PC-3 (cell line): ENCODE measurements at regions not wholly inside any gene's neighbourhood (a gene's known extent, or its start where the extent isn't known, plus 50 kb on each side); places are given as distances from the start of the nearest gene placed in this dataset.

Experiments used
- EZH2 ChIP-seq: fragments of 300-600 bp; sonication (generic); IDR thresholded peaks from one replicate; pipeline ENCODE4 v1.6.1; 2017; ENCODE audit warnings: antibody characterized with exemption, mild to moderate bottlenecking, low read length; ENCODE audit not compliant: unreplicated experiment
- EZH2phosphoT487 ChIP-seq: fragments of 300-600 bp; sonication (generic); IDR thresholded peaks from 2 replicates; pipeline ENCODE4 v1.6.1; 2018; ENCODE audit warnings: mild to moderate bottlenecking, antibody characterized with exemption, low read length, borderline replicate concordance
- TF ChIP-seq, protein P1 (sequence below): fragments of 300-600 bp; sonication (generic); conservative IDR thresholded peaks from 2 replicates; pipeline ENCODE4 v1.5.1; 2017; ENCODE audit warnings: antibody characterized with exemption, low read depth, mild to moderate bottlenecking, low read length

DNA sequence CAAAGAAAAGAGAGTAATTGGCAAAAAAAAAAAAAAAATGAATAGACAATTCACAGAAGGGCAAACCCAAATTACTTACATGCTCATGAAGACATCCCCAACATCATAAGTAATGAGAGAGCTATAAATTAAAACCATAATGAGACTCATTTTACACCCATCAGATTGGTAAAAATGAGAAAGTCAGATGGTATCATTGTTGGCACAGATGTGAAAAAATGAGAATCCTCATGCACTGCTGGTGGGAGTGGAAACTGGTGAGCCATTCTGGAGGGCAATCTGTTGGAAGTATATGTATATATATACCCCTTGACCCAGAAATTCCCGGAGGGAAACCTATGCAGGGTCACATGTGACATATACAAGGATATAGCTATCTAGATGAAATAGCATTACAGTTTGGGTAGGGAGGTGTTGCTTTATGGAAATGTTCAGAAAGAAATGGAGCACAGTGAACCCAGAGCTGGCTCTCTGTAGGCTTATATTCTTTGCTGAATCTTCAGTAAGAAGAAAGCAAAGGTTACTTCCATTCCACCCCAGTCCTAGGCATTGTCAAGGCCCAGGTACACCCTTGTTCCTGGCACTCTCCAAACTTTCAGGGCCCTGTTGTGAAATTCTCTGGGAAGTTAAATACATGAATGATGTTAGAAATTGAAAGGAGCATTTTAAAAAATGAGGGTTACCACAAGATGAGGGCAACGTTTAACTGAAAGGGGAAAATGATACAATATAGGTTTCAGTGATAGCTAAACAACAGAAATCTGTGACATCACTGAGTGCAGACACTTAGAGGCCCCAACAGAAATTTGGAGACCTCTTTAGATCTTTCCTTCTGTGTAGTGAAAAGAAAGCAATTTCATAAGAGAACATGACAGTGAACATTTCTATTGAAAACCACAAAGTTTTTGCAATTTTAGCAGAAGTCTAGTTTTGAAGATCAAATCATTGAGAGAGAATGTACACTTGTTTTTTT, 132.7 kb upstream of the TPRG1 start:
- TF ChIP-seq, protein P1, sequence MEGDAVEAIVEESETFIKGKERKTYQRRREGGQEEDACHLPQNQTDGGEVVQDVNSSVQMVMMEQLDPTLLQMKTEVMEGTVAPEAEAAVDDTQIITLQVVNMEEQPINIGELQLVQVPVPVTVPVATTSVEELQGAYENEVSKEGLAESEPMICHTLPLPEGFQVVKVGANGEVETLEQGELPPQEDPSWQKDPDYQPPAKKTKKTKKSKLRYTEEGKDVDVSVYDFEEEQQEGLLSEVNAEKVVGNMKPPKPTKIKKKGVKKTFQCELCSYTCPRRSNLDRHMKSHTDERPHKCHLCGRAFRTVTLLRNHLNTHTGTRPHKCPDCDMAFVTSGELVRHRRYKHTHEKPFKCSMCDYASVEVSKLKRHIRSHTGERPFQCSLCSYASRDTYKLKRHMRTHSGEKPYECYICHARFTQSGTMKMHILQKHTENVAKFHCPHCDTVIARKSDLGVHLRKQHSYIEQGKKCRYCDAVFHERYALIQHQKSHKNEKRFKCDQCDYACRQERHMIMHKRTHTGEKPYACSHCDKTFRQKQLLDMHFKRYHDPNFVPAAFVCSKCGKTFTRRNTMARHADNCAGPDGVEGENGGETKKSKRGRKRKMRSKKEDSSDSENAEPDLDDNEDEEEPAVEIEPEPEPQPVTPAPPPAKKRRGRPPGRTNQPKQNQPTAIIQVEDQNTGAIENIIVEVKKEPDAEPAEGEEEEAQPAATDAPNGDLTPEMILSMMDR: no peak
- TF ChIP-seq EZH2 (no peak), EZH2phosphoT487 (no peak)
